A204.1 (cell line): ENCODE measurements at regions not wholly inside any gene's neighbourhood (a gene's known extent, or its start where the extent isn't known, plus 50 kb on each side); places are given as distances from the start of the nearest gene placed in this dataset.
"Not testable (repeated sequence)": the region's sequence is repeated elsewhere in the genome, so short reads cannot be mapped to it uniquely, and the experiment has no call there.

ENCODE experiments used
- FAIRE-seq: peaks from 2 replicates; lab custom pipeline; 2012; peaks lifted over from hg19 to GRCh38; lab: Jason Lieb, UNC

DNA sequence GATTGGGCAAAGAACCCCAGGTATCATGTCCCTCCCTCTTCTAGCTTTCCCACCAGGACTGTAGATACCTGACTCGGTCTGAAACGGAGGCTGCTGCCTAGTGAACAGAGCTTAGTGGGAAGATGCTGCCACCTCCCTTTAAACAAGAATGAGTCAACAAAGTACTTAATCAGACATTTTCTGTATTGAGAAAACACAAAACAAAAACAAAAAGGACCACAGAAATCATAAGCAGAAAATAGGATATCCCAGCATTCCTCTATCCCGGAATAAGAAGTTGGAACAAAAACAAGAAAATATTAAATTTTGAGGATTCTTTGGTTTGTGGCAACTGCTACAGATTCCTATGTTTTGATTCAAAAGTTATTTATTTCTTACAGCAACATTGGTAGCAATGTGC is 51.7 kb upstream of the COL8A1 start:
- FAIRE-seq, result no peak

DNA sequence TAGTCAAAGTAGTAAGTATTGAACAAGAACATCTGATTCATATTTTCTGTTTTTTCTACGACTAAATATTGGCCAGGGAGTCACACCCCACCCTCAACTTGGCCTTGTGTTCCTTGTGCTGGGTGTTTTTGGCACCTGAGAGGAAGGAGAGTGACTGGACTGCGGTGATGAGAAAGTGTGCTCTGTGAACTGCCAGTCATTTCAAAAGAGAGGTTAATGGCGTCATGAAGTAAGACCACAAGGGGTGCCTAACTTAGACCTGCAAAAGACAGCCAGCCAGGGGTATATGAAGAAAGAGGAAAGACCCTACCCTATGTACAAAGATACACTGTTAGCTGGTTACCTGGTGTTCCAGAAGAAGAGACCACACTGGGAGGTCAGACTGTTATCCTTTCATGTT is 58.4 kb upstream of the COL8A1 start:
- FAIRE-seq, result no peak

DNA sequence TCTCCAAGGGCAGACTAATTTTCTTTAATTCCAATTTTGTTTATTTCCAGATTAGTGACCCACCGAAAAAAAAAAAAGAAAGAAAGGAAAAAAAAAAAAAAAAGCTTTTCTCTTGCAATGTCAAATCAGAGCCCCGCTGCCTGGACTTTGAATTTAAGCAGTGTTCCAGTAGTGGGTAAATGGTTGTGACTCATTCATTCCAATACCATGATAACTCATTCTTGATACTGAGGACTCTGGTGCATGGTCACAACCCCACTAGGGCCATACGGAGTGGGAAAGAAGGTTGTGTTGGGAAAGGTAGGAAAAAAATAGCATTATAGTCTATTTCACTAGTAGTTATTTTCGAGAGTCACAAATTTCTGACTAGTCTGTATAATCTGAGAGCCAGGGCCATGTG is 59.1 kb upstream of the COL8A1 start:
- FAIRE-seq, result no peak

DNA sequence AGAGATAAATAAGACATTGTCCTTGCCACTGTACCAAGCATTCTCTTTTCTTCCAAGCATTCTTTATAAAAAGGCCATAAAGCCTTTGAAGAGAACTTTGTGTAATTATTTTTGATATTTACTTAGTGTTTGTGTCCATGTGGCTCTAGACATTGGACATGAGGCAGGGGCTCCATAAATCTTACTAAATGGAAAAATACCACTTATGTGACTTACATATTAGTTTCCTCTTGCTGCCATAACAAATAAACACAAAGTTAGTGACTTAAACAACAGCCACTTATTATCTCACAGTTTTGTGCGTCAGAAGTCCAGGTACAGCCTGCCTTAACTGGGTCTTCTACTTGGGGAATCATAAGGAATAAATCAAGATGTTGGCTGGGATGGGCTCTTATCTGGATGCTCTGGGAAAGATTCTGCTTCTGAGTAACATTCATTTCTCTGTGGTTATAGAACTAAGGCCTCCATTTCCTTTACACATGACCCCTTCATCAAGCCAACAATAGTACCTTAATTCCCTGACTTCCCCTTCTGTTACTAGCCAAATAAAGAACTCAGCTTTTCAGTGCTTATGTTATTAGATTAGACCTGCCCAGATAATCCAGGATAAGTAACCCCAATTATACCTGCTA is 59.9 kb upstream of the COL8A1 start:
- FAIRE-seq, result no peak

DNA sequence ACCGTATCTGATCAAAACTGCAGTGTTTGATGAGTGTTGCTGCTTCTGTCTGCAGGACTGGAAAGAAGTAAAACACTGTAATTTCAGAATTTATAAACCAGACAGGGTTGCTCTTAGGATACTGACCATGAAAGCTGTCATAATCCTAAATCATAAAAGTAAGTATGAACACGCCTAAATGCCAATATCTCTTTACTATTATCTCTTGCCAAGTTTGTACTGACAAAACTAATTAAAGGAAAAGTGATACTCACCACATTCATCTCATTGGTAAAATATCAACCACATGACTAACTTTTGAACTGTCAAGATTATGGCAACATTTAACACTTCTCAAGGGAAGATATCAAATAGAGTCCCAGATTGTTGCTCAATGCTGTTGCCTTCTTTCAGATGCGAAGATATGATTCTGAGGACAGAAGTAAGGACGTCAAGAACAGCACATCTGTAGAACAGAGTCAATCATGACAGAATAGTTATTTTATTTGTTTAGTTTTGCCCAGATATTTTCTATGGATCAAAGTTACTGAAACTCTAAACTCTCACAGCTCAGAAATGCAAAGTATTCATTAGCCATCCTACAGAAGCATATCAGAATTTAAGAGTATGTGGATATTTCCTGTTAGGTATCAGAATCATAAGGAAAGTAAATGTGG is 61.4 kb upstream of the COL8A1 start:
- FAIRE-seq, result no peak

DNA sequence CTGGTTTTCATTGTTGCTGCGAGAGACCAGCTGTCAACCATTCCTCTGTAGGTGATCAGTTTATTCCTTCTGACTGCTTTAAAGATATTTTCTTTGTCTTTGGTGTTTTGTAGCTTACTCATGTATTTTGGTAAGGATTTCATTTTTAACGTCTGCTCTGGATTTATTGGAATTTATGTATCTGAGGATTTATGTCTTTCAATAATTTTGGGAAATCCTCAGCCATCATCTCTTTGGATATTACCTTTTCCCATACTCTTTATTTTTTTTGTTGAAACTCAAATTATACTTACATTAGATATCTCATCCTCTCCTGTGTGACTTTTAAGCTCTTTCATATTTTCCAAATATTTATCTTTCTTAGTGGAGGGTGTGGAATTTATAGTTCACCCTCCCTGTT is 62.7 kb upstream of the COL8A1 start:
- FAIRE-seq, result no peak

DNA sequence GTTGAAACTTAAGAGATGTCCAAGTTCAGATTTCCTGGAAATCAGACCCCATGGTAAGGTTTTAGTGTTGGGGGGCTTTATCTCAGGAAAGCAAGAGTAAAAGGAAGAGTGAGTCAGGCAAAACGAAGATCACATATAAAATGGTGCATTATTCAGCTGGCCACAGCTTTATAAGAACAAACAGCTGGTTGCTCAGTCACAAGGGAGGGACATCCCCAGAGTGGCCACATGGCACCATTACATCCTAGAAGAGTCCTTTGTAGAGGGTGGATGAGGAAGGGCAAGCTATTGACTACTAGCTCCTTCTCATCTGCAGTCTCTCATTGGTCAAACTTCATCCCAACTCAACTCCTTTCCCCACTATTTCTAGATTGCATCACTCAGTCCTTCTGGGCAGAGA is 68.3 kb upstream of the COL8A1 start:
- FAIRE-seq, result no peak

DNA sequence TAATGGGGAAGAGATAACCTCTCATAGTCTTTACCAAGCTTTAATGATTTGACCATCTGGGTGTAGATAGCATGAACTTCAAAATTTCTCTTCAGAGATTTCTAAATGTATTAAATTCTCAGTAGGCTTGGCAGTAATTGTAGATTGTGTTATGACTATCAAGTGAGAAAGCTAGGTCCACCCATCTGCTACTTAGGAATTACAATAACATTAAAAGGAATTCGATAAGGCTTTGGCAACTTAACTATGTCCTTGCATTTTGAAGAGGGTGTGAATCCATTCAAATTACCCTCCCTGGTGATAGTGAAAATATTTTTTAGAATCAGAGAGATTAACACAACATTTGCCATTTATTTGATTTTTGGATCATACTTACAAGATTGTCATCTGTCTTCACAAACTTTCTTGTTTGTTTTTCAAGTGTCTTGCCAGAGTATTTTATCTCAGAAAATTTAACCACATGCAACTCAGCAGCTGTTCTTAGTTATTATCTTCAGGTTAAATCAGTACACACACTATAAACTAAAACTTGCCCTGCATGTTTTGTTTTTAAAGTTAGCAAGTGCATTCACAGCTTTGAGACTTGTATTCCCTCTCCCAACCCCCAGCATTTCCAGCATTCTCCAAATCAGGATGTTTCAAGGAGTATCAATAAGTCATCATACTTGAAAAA is 69.6 kb upstream of the COL8A1 start:
- FAIRE-seq, result no peak

DNA sequence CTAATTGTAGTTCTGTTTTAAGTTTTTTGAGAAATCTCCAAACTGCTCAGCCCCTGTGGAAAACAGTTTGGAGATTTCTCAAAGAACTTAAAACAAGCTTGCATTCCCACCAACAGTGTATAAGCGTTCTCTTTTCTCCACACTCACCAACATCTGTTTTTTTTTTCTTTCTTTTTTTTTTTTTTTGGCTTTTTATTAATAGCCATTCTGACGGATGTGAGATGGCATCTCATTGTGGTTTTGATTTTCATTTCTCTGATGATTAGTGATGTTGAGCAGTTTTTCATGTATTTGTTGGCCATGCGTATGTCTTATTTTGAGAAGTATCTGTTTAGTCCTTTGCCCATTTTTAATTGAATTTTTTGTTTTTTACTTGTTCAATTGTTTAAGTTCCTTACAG is 73.1 kb upstream of the COL8A1 start:
- FAIRE-seq, result no peak

DNA sequence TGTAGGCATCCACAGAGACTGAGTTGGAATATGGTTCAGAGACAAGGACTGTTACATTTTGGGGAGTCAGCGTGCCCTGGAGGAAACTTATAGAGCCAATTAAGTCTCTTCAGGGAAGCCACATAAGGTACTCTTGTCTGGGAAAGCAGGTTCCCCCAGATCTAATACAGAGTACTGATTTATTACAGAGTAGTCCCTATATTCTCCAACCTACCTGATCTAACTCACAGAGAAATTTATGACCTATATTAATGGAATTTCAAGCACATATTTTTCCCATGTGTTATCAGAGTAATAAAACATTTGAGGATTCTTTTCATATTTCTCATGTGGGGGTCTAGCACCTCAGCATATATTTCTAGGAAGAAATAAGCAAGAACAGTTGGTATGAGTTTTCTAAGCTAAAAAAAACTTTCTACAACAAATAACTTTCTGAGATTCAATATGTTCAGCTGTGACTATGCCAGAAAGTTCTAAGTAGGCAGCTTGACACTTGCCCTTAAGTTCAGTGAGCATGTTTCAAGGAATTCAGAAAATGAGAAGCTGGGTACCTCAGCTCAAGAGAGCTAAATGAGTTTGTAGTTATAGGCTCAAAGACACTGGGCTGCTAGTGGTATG is 75.3 kb upstream of the COL8A1 start:
- no peak for FAIRE-seq

DNA sequence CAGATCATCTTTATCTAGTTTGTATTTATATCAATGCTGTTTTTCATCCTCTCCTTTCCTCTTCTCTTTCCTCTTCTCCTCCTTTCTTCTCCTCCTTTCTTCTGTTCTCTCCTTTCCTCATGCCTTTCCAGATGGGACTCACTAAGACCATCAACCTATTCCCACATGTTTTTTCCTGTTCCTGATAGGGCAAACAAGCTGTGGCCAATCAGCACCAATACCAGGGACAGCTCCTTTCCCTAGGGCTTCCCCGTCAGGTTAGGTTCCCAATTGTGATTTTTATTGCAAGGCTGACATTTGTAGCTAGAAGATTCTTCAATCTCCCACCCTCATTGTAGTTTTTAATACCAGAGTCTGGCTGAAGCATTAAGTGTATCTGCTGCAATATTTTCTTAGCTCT is 76.3 kb upstream of the COL8A1 start:
- no peak for FAIRE-seq

DNA sequence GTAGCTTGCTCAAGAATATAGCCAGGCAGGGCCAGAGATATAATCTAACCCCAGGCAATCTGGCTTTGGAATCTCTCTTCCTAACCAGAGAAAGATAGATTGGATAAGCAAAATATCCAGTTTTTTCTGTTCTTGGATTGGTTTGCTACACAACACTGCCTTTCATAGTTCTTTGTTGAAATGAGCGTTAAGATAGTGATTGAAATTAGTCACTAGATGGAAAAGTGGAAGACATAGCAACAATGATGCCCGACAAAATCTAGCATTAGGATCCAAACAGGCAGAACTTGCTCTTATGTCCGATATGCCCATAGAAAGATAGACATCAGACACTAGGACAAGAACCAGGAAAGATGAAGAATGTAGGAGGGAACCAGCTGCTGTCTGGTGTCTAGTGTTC is 77.3 kb upstream of the COL8A1 start:
- FAIRE-seq, result no peak

DNA sequence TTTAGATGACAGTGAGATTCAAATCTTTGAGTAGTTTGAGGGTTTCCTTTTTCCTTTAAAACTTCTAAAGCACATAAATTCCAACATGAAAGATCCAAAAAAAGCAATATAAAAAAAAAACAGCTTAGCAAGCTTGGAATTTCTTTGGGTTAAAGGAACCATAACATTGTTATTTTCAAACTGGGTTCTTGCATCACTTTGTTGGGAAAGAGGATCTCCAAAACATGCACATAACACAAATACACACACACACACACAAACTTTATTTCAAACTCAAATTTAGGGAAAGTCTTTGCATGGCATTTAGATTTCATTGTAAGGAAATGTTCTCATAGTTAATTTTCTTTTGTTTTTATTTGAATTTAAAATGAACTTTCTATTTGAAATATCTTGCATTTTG is 79.2 kb upstream of the COL8A1 start:
- FAIRE-seq, result no peak

DNA sequence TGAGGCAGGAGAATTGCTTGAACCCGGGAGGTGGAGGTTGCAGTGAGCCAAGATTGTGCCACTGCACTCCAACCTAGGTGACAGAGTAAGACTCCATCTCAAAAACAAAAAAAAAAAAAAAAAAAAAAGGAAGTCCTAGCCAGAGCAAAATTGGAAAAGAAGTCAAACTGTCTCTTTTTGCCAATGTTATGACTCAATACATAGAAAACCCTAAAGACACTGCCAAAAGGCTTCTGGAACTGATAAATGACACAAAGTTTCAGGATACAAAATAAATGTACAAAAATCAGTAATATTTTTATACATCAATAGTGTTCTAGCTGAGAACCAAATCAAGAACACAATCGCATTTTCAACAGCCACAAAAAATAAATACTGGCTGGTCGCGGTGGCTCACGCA is 82.5 kb upstream of the COL8A1 start:
- FAIRE-seq, result not testable (repeated sequence)

DNA sequence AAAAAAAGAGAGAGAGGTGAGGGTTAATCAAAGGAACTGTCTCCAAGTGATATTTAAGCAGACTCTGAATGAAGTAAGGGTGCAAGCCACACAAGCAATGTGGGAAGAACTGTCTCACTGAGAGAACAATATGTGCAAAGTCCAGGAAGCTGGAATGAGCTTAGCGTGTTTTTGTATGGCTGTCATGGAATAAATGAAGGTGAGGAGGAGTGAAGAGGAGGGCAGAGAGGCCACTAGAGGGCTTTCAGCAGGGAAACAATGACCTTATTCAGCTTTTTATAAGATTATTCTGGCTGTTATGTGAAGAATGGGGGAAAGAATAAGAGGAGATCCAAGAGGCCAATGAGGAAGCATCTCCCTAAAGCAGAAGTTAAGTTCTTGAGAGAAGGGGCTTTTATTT is 86.9 kb upstream of the COL8A1 start:
- FAIRE-seq, result no peak

DNA sequence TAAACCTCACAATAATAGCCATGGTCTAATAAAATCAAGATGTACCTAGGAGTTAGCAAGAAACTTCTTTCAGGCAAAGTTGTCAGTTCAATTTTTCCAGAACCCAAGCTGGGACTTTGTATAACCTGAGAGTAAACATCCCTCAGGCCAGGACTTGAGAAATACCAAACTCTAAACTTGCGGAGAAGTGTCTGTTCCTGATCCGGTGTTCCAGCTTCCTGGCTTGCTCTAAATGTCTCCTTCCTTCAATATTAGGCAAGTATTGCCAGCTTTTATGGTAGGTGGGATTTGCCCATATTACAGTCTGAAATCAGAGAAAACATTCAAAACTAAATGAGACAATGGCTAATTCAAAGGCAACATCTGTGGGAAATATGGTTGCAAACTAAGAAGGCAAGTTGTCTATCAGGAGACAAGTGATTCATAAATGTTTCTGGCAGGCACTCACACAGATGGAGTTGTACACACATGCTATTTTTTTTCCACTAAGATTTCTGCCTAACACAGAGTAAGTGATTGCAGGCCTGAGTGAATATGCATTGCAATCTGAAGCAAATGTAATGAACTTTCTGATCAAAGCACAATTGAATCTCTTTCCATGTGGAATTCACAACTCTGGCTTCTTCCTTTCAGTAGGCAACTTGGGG is 88.3 kb upstream of the COL8A1 start:
- FAIRE-seq, result no peak

DNA sequence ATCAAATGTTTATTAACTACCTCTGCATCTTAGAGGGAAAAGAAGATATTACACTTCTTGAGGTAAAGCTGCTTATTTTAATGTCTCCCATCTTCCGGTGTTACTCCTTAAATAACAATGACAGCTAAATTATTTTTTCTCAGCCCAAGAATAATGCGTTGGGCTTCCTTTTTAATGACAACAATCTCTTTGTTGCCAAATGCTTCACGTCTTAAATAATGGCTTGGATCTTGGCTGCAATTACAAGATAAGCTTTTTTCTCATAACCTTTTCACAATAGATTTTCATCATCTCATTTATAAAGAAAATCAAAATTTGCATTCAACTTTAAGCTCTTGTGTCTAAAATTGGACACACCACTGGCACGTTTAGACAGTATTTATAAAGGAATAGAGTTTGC is 89.2 kb upstream of the COL8A1 start:
- no peak for FAIRE-seq

DNA sequence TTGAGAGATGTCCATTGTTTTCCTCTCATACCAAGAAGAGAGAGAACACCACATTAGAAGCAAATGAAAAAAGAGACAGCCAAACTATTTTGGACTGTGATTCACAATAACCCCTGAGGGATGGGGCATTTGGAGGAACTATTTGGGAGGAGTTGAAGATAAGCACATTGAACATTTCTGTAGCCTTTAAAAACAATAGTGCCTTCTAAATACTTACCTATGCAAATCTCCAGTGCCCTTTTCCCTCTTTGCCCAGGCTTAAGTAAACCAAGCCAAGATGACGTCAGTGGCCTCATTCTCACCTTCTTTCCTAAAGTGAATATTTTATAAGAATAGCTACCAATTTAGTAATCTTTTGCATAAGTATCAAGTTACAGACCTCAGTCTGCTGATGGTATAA is 89.7 kb upstream of the COL8A1 start:
- FAIRE-seq, result no peak

DNA sequence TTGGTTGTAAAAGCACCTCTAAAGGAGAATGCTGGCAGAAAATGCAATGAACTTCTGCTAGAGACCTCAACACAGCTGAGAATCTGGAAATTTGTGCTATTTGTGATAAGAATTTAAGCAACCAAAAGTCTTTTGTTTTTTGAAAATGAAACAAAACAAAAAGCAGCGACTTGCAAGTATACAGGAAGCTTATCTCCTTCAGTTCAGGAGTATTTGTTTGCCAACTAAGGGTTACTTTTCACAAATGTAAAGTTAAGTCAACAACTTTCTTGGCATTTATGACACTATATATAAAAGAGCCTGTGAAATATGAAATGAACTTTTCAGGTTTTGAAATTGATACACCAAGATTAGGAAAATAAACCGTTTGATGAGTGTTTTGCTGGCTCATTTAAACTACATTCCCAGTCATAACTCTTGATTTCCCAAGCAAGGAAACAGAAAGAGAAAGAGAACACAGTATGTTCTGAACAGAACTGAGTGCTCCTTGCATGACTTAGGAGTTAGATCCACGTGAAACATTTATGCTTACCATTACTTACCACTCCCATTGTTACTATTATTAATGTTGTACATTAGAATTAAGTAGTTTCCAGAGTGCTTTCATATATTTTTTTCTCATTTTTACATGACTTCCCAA is 92.3 kb upstream of the COL8A1 start:
- no peak for FAIRE-seq

DNA sequence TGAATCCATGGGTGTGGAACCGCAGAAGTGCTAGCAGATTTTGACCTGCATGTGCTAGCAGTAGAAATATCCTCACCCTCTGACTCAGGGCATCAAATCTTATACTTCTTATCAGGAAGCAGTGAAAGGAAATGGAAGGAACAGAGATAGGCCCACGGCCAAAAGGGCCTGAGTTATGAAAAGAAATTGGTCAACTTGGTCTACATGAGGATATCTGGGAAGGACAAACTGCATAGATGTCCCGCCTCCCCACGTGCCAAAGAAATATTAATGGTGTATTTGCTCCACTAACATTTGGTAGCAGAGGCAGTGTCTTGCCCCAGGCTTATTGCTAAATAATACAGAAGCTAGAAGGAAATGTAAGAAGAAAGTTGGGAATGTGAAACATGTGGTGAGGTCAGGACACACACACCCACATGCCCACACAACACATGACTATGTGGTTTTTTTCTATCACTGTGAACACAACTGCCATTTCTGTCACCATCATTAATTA is 93.6 kb upstream of the COL8A1 start:
- FAIRE-seq, result no peak

DNA sequence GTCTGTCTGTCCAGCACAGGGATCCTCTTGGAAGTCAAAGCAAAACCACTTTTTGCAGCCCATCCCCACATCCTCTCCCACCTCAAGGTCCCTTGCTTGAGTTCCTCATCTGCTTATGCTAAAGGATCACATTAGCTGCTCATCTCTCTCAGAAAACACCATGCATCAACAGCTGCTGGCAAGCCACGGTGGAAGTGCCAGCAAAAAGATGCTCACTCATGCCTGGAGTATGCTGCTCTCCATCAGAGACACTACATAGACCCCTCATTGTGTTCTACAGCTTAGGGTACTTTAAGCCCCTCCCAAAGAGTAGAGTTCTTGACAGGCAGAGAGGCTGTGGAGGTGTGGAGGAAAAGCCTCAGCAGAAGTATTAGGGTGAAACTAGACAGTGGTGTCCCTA is 94.6 kb upstream of the COL8A1 start:
- no peak for FAIRE-seq

DNA sequence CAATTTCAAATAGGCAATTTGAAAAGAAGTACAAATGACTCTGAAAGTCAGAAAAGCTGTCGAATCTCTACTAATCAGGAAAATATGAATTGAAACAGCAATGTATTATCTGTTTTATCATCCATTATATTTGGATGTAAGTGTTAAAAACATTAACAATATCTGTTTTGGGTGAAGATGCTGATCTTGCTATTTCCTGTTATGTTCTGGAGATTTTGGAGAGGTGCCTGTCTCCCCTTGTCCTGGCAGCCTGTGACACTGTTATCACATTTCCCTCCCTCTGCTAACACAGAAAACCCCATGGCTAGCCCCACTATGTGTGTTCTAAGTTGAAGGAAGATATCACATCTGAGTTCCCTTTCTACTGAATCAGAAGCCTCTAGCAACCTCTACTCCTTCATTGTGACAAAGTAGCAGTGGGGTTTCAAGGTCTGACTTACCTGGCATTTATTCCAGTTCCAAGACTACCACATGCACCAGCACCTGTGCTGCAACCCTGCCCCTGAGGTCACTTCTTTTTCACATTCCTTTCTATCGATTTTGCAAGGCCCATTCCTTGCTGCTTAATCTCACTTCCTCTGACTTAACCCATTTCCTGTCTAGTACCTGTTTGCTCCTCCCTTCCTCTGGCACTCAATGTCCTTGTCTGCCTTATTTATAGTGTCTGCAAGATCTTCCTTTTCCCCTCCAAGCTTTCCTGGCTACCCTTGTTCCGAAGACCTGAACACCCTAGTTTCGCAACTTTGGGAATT is 95.5 kb upstream of the COL8A1 start:
- FAIRE-seq, result no peak
